H1 (cell line): ENCODE measurements at regions not wholly inside any gene's neighbourhood (a gene's known extent, or its start where the extent isn't known, plus 50 kb on each side); places are given as distances from the start of the nearest gene placed in this dataset.

Experiments
- CTCF ChIA-PET: fragments of 300-600 bp; sonication (Branson Sonifier 250); formaldehyde crosslinking; loops from one replicate; lab custom pipeline; 2021; ENCODE audit not compliant: partially characterized antibody; lab: Charles Lee
- POLR2A ChIA-PET: fragments of 300-600 bp; sonication (Branson Sonifier 250); formaldehyde crosslinking; loops from one replicate; lab custom pipeline; 2021; ENCODE audit warnings: inconsistent platforms; ENCODE audit not compliant: partially characterized antibody; lab: Charles Lee
- DNase-seq, 2 experiments: peaks; one replicate each; pipeline versions ENCODE4 v3.0.0 to v3.0.0-alpha.2; 2010 to 2022; ENCODE audit warnings: low spot score in 2 of 2, low read depth in 1 of 2, mixed read lengths in 1 of 2
- FAIRE-seq: peaks from 2 replicates; lab custom pipeline; 2011; peaks lifted over from hg19 to GRCh38; lab: Jason Lieb, UNC
- H2AFZ ChIP-seq: 2 replicates; pipeline ENCODE4 v1.8.1; 2012; ENCODE audit warnings: low read length, inconsistent platforms
- H2AK5ac ChIP-seq: 2 replicates; pipeline ENCODE4 v1.6.1; 2013; ENCODE audit warnings: low read depth, low read length
- H2BK120ac ChIP-seq: replicated peaks from 2 replicates; pipeline ENCODE3; 2013; ENCODE audit warnings: low read depth, low read length, inconsistent platforms
- H2BK12ac ChIP-seq: 2 replicates; pipeline ENCODE4 v1.6.1; 2013; ENCODE audit warnings: low read depth, low read length
- H2BK15ac ChIP-seq: 2 replicates; pipeline ENCODE4 v1.6.1; 2013; ENCODE audit warnings: low read length
- H2BK20ac ChIP-seq: 2 replicates; pipeline ENCODE4 v1.6.1; 2013; ENCODE audit warnings: low read length
- H2BK5ac ChIP-seq: 2 replicates; pipeline ENCODE4 v1.6.1; 2013; ENCODE audit warnings: low read depth, low read length
- H3K14ac ChIP-seq: 2 replicates; pipeline ENCODE4 v1.6.1; 2013; ENCODE audit warnings: inconsistent platforms; ENCODE audit not compliant: insufficient read length
- H3K18ac ChIP-seq: 2 replicates; pipeline ENCODE4 v1.6.1; 2013; ENCODE audit warnings: low read length; ENCODE audit errors: extremely low read depth
- H3K23ac ChIP-seq: 2 replicates; pipeline ENCODE4 v1.6.1; 2013; ENCODE audit warnings: inconsistent platforms; ENCODE audit not compliant: insufficient read length
- H3K23me2 ChIP-seq: 2 replicates; pipeline ENCODE4 v1.6.1; 2013; ENCODE audit warnings: low read depth, low read length
- H3K27ac ChIP-seq: 2 replicates; pipeline ENCODE4 v1.6.1; 2011; ENCODE audit warnings: low read depth, low read length, inconsistent platforms
- H3K27me3 ChIP-seq, 4 experiments: replicated peaks in 1 of 4; 1 replicate in 1 of 4; 2 replicates in 3 of 4; pipeline versions ENCODE4 v1.6.1 to v1.8.1; 2011 to 2013; ENCODE audit warnings: low read length in 3 of 4, mild to moderate bottlenecking in 3 of 4, inconsistent platforms in 2 of 4, mixed read lengths in 2 of 4, moderate library complexity in 1 of 4; ENCODE audit not compliant: control insufficient read depth in 3 of 4, insufficient read depth in 3 of 4; ENCODE audit errors: extremely low read depth in 1 of 4
- H3K36me3 ChIP-seq, 4 experiments: 2 replicates each; pipeline versions ENCODE4 v1.6.1 to v1.8.1; 2011 to 2013; ENCODE audit warnings: mild to moderate bottlenecking in 4 of 4, low read length in 3 of 4, moderate library complexity in 2 of 4, control low read depth in 1 of 4, inconsistent platforms in 1 of 4; ENCODE audit not compliant: insufficient read depth in 4 of 4, control insufficient read depth in 2 of 4
- H3K4ac ChIP-seq: replicated peaks from 2 replicates; pipeline ENCODE3; 2013; ENCODE audit warnings: low read length, low read depth, mixed read lengths, inconsistent platforms; ENCODE audit not compliant: insufficient read length
- H3K4me1 ChIP-seq, 4 experiments: replicated peaks in 1 of 4; 1 replicate in 1 of 4; 2 replicates in 3 of 4; pipeline versions ENCODE4 v1.6.1 to v1.8.1; 2011 to 2013; ENCODE audit warnings: low read length in 3 of 4, inconsistent platforms in 2 of 4, mixed read lengths in 1 of 4; ENCODE audit not compliant: insufficient read depth in 4 of 4, control insufficient read depth in 3 of 4
- H3K4me2 ChIP-seq, 2 experiments: 2 replicates each; pipeline versions ENCODE4 v1.6.1 to v1.8.1; 2011 to 2013; ENCODE audit warnings: low read depth in 2 of 2, low read length in 2 of 2, control low read depth in 1 of 2, inconsistent platforms in 1 of 2, mild to moderate bottlenecking in 1 of 2; ENCODE audit not compliant: insufficient read depth in 1 of 2
- H3K4me3 ChIP-seq, 4 experiments: fragments of 200-600, 300-600 bp in 1 of 4; sonication (generic), shearing (Covaris generic), sonication (Bioruptor Twin) in 1 of 4; 2 replicates each; pipeline versions ENCODE4 v1.5.1 to v1.8.1; 2011 to 2016; ENCODE audit warnings: low read length in 4 of 4, low read depth in 3 of 4, control low read depth in 2 of 4, inconsistent platforms in 2 of 4, mild to moderate bottlenecking in 2 of 4, mixed read lengths in 1 of 4, moderate library complexity in 1 of 4; ENCODE audit not compliant: insufficient read depth in 2 of 4; ENCODE audit errors: extremely low read depth in 1 of 4
- H3K56ac ChIP-seq: replicated peaks from 2 replicates; pipeline ENCODE3; 2013; ENCODE audit warnings: low read depth, mild to moderate bottlenecking, mixed read lengths, low read length, inconsistent platforms; ENCODE audit not compliant: insufficient read length
- H3K79me1 ChIP-seq: 2 replicates; pipeline ENCODE4 v1.6.1; 2013; ENCODE audit warnings: low read depth, low read length, control low read depth
- H3K79me2 ChIP-seq, 2 experiments: 2 replicates each; pipeline versions ENCODE4 v1.6.1 to v1.8.1; 2012 to 2013; ENCODE audit warnings: low read length in 2 of 2, mild to moderate bottlenecking in 2 of 2, inconsistent platforms in 1 of 2; ENCODE audit not compliant: insufficient read depth in 2 of 2, control insufficient read depth in 1 of 2
- H3K9ac ChIP-seq, 4 experiments: replicated peaks in 1 of 4; 1 replicate in 1 of 4; 2 replicates in 3 of 4; pipeline versions ENCODE4 v1.6.1 to v1.8.1; 2011 to 2013; ENCODE audit warnings: low read depth in 3 of 4, low read length in 3 of 4, control low read depth in 2 of 4, mild to moderate bottlenecking in 2 of 4, moderate library complexity in 2 of 4, inconsistent platforms in 1 of 4; ENCODE audit errors: extremely low read depth in 1 of 4
- H3K9me3 ChIP-seq, 2 experiments: 2 replicates each; pipeline versions ENCODE4 v1.6.1 to v1.8.1; 2012 to 2013; ENCODE audit warnings: mild to moderate bottlenecking in 2 of 2, moderate library complexity in 2 of 2, control low read depth in 1 of 2, inconsistent platforms in 1 of 2, low read depth in 1 of 2, low read length in 1 of 2, mixed read lengths in 1 of 2; ENCODE audit not compliant: insufficient read depth in 2 of 2
- H4K20me1 ChIP-seq, 2 experiments: replicated peaks in 1 of 2; 2 replicates each; pipeline versions ENCODE3 to v1.8.1; 2011 to 2013; ENCODE audit warnings: inconsistent platforms in 2 of 2, low read length in 2 of 2, mild to moderate bottlenecking in 1 of 2; ENCODE audit not compliant: insufficient read depth in 2 of 2, control insufficient read depth in 1 of 2
- H4K5ac ChIP-seq: 2 replicates; pipeline ENCODE4 v1.6.1; 2013; ENCODE audit warnings: low read length, low read depth, mixed read lengths, inconsistent platforms; ENCODE audit not compliant: insufficient read length
- H4K8ac ChIP-seq: 2 replicates; pipeline ENCODE4 v1.8.0; 2013; ENCODE audit warnings: mild to moderate bottlenecking, moderate library complexity, low read length, inconsistent platforms; ENCODE audit not compliant: insufficient read depth; ENCODE audit errors: extremely low read depth
- H4K91ac ChIP-seq: replicated peaks from 2 replicates; pipeline ENCODE3; 2013; ENCODE audit warnings: low read length, mixed read lengths, inconsistent platforms; ENCODE audit not compliant: insufficient read length
- CTBP2 ChIP-seq: IDR thresholded peaks from 2 replicates; pipeline ENCODE4 v1.7.0; 2011; ENCODE audit warnings: borderline replicate concordance, mild to moderate bottlenecking, moderate library complexity, mixed read lengths, low read length; ENCODE audit not compliant: insufficient read depth, insufficient read length
- GTF2F1 ChIP-seq: IDR thresholded peaks from 2 replicates; pipeline ENCODE4 v1.6.1; 2012; ENCODE audit warnings: low read depth, low read length, improper control_type of control experiment, borderline replicate concordance
- HDAC6 ChIP-seq: IDR thresholded peaks from one replicate; pipeline ENCODE4 v1.7.1; 2012; ENCODE audit warnings: low read depth, mild to moderate bottlenecking, inconsistent platforms, low read length, moderate library complexity
- KDM1A ChIP-seq: fragments of 200-600, 300-600 bp; sonication (generic); IDR thresholded peaks from 2 replicates; pipeline ENCODE4 v1.7.1; 2016; ENCODE audit warnings: mild to moderate bottlenecking, low read length, borderline replicate concordance
- KDM4A ChIP-seq: IDR thresholded peaks from one replicate; pipeline ENCODE4 v1.7.1; 2012; ENCODE audit warnings: low read depth, mild to moderate bottlenecking, moderate library complexity, low read length, inconsistent platforms; ENCODE audit not compliant: severe bottlenecking
- SP2 ChIP-seq: IDR thresholded peaks from 2 replicates; pipeline ENCODE4 v1.6.1; 2012; ENCODE audit warnings: mild to moderate bottlenecking, low read length, inconsistent platforms
- SRF ChIP-seq: IDR thresholded peaks from 2 replicates; pipeline ENCODE4 v1.6.1; 2011; ENCODE audit warnings: mild to moderate bottlenecking, low read depth, low read length, moderate library complexity
- WGBS, 2 experiments: shearing (Covaris generic) in 1 of 2; methylation state at CpG; one replicate each; pipeline versions ENCODE4 v1.1.6 to v1.1.7; 2013 to 2015; ENCODE audit warnings: low lambda C conversion rate in 2 of 2, mixed read lengths in 2 of 2, inconsistent platforms in 1 of 2, low coverage in 1 of 2, missing lambda C conversion rate in 1 of 2; ENCODE audit not compliant: insufficient replicate concordance in 2 of 2, insufficient coverage in 1 of 2, insufficient read length in 1 of 2; ENCODE audit errors: extremely low coverage in 1 of 2, missing lambda C conversion rate in 1 of 2; 5-methylcytosine and 5-hydroxymethylcytosine counted together
- TF ChIP-seq, protein P1 (sequence below): IDR thresholded peaks from 2 replicates; pipeline ENCODE4 v1.6.1; 2011; ENCODE audit warnings: low read depth, mild to moderate bottlenecking, low read length; ENCODE audit not compliant: insufficient read depth

GRCh38 chr6:24069526-24069925 lies 56.5 kb upstream of the NRSN1 start:
- Histone ChIP-seq H2BK12ac (no peak overlapping the region), H2BK15ac (no peak overlapping the region), H3K36me3 (no peaks in the 10 kb centered on the region), H2BK5ac (no peak overlapping the region), H3K4me3 (no peak overlapping the region), H3K9ac (no peak overlapping the region), H4K91ac (no peak overlapping the region), H2BK120ac (no peak overlapping the region), H2BK20ac (no peak overlapping the region), H2AFZ (no peak overlapping the region), H3K23me2 (no peaks in the 10 kb centered on the region), H4K8ac (no peak overlapping the region), H3K27ac (no peak overlapping the region), H3K79me1 (no peaks in the 10 kb centered on the region), H3K27me3 (no peaks in the 10 kb centered on the region), H3K4ac (no peak overlapping the region), H3K79me2 (no peaks in the 10 kb centered on the region), H3K18ac (no peak overlapping the region), H2AK5ac (no peak overlapping the region), H3K23ac (no peak overlapping the region), H4K5ac (no peak overlapping the region), H3K4me1 (no peaks in the 10 kb centered on the region), H4K20me1 (no peaks in the 10 kb centered on the region), H3K4me2 (no peak overlapping the region), H3K14ac (no peak overlapping the region), H3K56ac (no peak overlapping the region), H3K9me3 (no peaks in the 10 kb centered on the region)
- FAIRE-seq = no peak
- no peak for DNase-seq
- 85% methylated on average over 3 of the region's 3 CpGs; no CpG with 5 or more reads in 1 of the 2 experiments for WGBS, 2 experiments
- CTCF ChIA-PET = interaction anchor here (1.2 to 1.7 kb wide), 2 partner anchors 16 to 135 kb away, joined by 4 read pairs; no protein-coding TSS in a partner anchor
- POLR2A ChIA-PET = no interaction called here
- TF ChIP-seq CTBP2 = no peak
- no peak for TF ChIP-seq SP2
- no peak for TF ChIP-seq SRF
- no peak for TF ChIP-seq GTF2F1
- no peak for TF ChIP-seq KDM1A
- no peak for TF ChIP-seq HDAC6
- TF ChIP-seq, protein P1, sequence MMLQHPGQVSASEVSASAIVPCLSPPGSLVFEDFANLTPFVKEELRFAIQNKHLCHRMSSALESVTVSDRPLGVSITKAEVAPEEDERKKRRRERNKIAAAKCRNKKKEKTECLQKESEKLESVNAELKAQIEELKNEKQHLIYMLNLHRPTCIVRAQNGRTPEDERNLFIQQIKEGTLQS = no peak
- TF ChIP-seq KDM4A = no peak
